ENCODE measurements at regions not wholly inside any gene's neighbourhood (a gene's known extent, or its start where the extent isn't known, plus 50 kb on each side); places are given as distances from the start of the nearest gene placed in this dataset.

- Histone ChIP-seq H2AFZ (ENCODE audit: low read depth, low read length, poor library complexity, severe bottlenecking) (no peak overlapping the region), H4K20me1 (ENCODE audit: insufficient read depth) (no peaks in the 10 kb centered on the region), H3K9me3 (ENCODE audit: control insufficient read depth in 1 of 2, insufficient read depth in 1 of 2, low read depth in 1 of 2, low read length in 2 of 2) (no peaks in the 10 kb centered on the region), H3K27ac (ENCODE audit: low read depth, low read length) (no peak overlapping the region), H3K9me2 (ENCODE audit: insufficient read depth) (no peaks in the 10 kb centered on the region), H3K36me3 (ENCODE audit: control insufficient read depth in 1 of 2, insufficient read depth in 2 of 2, low read length in 2 of 2) (no peaks in the 10 kb centered on the region), H3K9ac (ENCODE audit: low read length) (no peak overlapping the region), H3K4me2 (ENCODE audit: low read length) (no peak overlapping the region), H3K4me3 (replicated peaks in 1 of 2; ENCODE audit: low read depth in 1 of 2, low read length in 2 of 2) (no peak overlapping the region), H3K79me2 (ENCODE audit: insufficient read depth, low read length) (no peaks in the 10 kb centered on the region), H3K4me1 (ENCODE audit: control insufficient read depth in 1 of 2, insufficient read depth in 2 of 2, low read length in 2 of 2) (no peaks in the 10 kb centered on the region), H3K27me3 (ENCODE audit: insufficient read depth, low read length) (peaks cover 41% of the 10 kb centered on the region)
- no peak for DNase-seq (ENCODE audit: low read depth, low spot score)
- TF ChIP-seq YY1 (IDR thresholded peaks at IDR 0.05; ENCODE audit: extremely low read depth, insufficient replicate concordance, low read depth, low read length) (no peak), ATF3 (IDR thresholded peaks at IDR 0.05) (no peak), CBX3 (IDR thresholded peaks at IDR 0.05; ENCODE audit: low read depth) (no peak), ZNF274 (IDR thresholded peaks at IDR 0.05; ENCODE audit: low read depth, low read length) (no peak), ELF1 (IDR thresholded peaks at IDR 0.05; ENCODE audit: borderline replicate concordance, low read depth) (no peak), SRF (IDR thresholded peaks at IDR 0.05; ENCODE audit: low read depth) (no peak), SP1 (IDR thresholded peaks at IDR 0.05; ENCODE audit: low read depth) (no peak), CEBPB (IDR thresholded peaks at IDR 0.05; ENCODE audit: low read depth) (no peak), EZH2 (IDR thresholded peaks at IDR 0.05) (no peak)
- intact Hi-C loops (cut with micrococcal nuclease): loop anchor here (5.0 to 10.0 kb wide), 2 partner anchors 128 to 274 kb away; no protein-coding TSS in a partner anchor
- no peak for ATAC-seq
- BruUV-seq (replicated peaks): no TSS peak
- ChIA-PET RAD21 (ENCODE audit: low non-redundant PET in 1 of 2, low total read pairs in 2 of 2, uncharacterized antibody in 2 of 2, unreplicated experiment in 2 of 2) (no interaction called here), POLR2A (interaction anchor here (0.7 kb wide), 1 partner anchor 16 kb away, joined by 4 read pairs; no protein-coding TSS in a partner anchor), CTCF (interaction anchor here (1.3 kb wide), 1 partner anchor 10 kb away, joined by 7 read pairs; no protein-coding TSS in a partner anchor)
These were observed 178.9 kb downstream of the RPIA start for GRCh38 chr2:88870267-88870839.

DNA sequence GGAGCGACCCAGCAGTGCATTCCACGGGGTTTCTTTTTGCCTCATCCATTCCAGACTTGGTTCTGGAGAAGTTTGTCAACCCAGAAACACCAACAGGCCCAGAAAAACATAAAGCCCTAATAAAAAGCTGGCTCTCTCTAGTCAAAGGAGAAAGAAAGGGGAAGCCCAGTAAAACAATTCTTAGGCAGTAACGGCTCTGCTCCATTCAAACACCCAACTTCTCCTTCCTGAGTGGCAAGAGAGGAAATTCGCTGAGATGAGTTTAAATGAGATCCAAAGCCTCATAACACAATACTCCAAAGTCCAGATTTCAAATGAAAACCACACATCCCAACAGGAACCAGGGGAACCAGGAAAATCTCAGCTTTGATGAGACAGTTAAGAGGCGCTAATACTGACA lies 179.9 kb downstream of the RPIA start:
- H3K9ac ChIP-seq (ENCODE audit: low read length): no peak overlapping the region
- no peaks in the 10 kb centered on the region for H3K79me2 ChIP-seq (ENCODE audit: insufficient read depth, low read length)
- no peaks in the 10 kb centered on the region for H3K4me1 ChIP-seq (ENCODE audit: control insufficient read depth in 1 of 2, insufficient read depth in 2 of 2, low read length in 2 of 2)
- no peaks in the 10 kb centered on the region for H3K36me3 ChIP-seq (ENCODE audit: control insufficient read depth in 1 of 2, insufficient read depth in 2 of 2, low read length in 2 of 2)
- no peak overlapping the region for H3K4me2 ChIP-seq (ENCODE audit: low read length)
- POLR2A ChIA-PET: interaction anchor here (0.7 kb wide), 1 partner anchor 15 kb away, joined by 4 read pairs; no protein-coding TSS in a partner anchor
- ATAC-seq (no peak), DNase-seq (ENCODE audit: low read depth, low spot score) (no peak)
- no peaks in the 10 kb centered on the region for H4K20me1 ChIP-seq (ENCODE audit: insufficient read depth)
- RAD21 ChIA-PET (ENCODE audit: low non-redundant PET in 1 of 2, low total read pairs in 2 of 2, uncharacterized antibody in 2 of 2, unreplicated experiment in 2 of 2): no interaction called here
- BruUV-seq (replicated peaks): no TSS peak
- no peak overlapping the region for H2AFZ ChIP-seq (ENCODE audit: low read depth, low read length, poor library complexity, severe bottlenecking)
- no peak overlapping the region for H3K4me3 ChIP-seq (replicated peaks in 1 of 2; ENCODE audit: low read depth in 1 of 2, low read length in 2 of 2)
- H3K9me3 ChIP-seq (ENCODE audit: control insufficient read depth in 1 of 2, insufficient read depth in 1 of 2, low read depth in 1 of 2, low read length in 2 of 2): no peaks in the 10 kb centered on the region
- intact Hi-C loops (cut with micrococcal nuclease): loop anchor here (5.0 to 10.0 kb wide), 2 partner anchors 129 to 273 kb away; no protein-coding TSS in a partner anchor
- no peak overlapping the region for H3K27ac ChIP-seq (ENCODE audit: low read depth, low read length)
- H3K27me3 ChIP-seq (ENCODE audit: insufficient read depth, low read length): peaks cover 41% of the 10 kb centered on the region
- H3K9me2 ChIP-seq (ENCODE audit: insufficient read depth): no peaks in the 10 kb centered on the region
- CTCF ChIA-PET: interaction anchor here (1.3 kb wide), 1 partner anchor 9 kb away, joined by 7 read pairs; no protein-coding TSS in a partner anchor
- TF ChIP-seq FOSL1 (IDR thresholded peaks at IDR 0.05; ENCODE audit: low read depth) (no peak), JUND (IDR thresholded peaks at IDR 0.05) (no peak), POLR2A (IDR thresholded peaks at IDR 0.05; ENCODE audit: borderline replicate concordance, extremely low read depth, insufficient read depth, insufficient read length) (no peak), RAD21 (IDR thresholded peaks at IDR 0.05; ENCODE audit: low read depth) (no peak), ATF3 (IDR thresholded peaks at IDR 0.05) (no peak), ZNF274 (IDR thresholded peaks at IDR 0.05; ENCODE audit: low read depth, low read length) (no peak), ZFX (IDR thresholded peaks at IDR 0.05) (no peak), SIN3A (IDR thresholded peaks at IDR 0.05; ENCODE audit: low read depth) (no peak), SRF (IDR thresholded peaks at IDR 0.05; ENCODE audit: low read depth) (no peak)
- TF ChIP-seq, protein P1, sequence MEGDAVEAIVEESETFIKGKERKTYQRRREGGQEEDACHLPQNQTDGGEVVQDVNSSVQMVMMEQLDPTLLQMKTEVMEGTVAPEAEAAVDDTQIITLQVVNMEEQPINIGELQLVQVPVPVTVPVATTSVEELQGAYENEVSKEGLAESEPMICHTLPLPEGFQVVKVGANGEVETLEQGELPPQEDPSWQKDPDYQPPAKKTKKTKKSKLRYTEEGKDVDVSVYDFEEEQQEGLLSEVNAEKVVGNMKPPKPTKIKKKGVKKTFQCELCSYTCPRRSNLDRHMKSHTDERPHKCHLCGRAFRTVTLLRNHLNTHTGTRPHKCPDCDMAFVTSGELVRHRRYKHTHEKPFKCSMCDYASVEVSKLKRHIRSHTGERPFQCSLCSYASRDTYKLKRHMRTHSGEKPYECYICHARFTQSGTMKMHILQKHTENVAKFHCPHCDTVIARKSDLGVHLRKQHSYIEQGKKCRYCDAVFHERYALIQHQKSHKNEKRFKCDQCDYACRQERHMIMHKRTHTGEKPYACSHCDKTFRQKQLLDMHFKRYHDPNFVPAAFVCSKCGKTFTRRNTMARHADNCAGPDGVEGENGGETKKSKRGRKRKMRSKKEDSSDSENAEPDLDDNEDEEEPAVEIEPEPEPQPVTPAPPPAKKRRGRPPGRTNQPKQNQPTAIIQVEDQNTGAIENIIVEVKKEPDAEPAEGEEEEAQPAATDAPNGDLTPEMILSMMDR (IDR thresholded peaks at IDR 0.05 in 2 of 3, conservative IDR thresholded peaks at IDR 0.05 in 1 of 3; ENCODE audit: borderline replicate concordance in 1 of 3, insufficient read depth in 1 of 3, low read depth in 2 of 3, low read length in 2 of 3): no peak

All from HCT116 (cell line).